GM12878 (cell line): ENCODE measurements at regions not wholly inside any gene's neighbourhood (a gene's known extent, or its start where the extent isn't known, plus 50 kb on each side); places are given as distances from the start of the nearest gene placed in this dataset.

ENCODE experiments used
- CTCF ChIP-seq, 3 experiments: IDR thresholded peaks in 2 of 3; conservative IDR thresholded peaks in 1 of 3; 2 replicates each; pipeline ENCODE4 v1.5.1; 2011; ENCODE audit warnings: low read depth in 3 of 3, low read length in 3 of 3, mild to moderate bottlenecking in 3 of 3, control low read depth in 2 of 3, moderate library complexity in 2 of 3, inconsistent platforms in 1 of 3, mixed read lengths in 1 of 3; ENCODE audit not compliant: control insufficient read depth in 2 of 3, insufficient read depth in 1 of 3; ENCODE audit errors: extremely low read depth in 1 of 3
- E2F4 ChIP-seq: IDR thresholded peaks from 2 replicates; pipeline ENCODE4 v1.6.1; 2012; ENCODE audit warnings: low read depth, low read length, improper control_type of control experiment
- IKZF1 ChIP-seq: fragments of 450-650 bp; conservative IDR thresholded peaks from 2 replicates; pipeline ENCODE4 v1.6.1; 2017; ENCODE audit warnings: antibody characterized with exemption, mild to moderate bottlenecking
- MXI1 ChIP-seq: fragments of 150-350 bp; IDR thresholded peaks from 2 replicates; pipeline ENCODE4 v1.6.1; 2011; ENCODE audit warnings: low read depth, mild to moderate bottlenecking, inconsistent platforms, low read length, improper control_type of control experiment
- NKRF ChIP-seq: fragments of 450-650 bp; conservative IDR thresholded peaks from 2 replicates; pipeline ENCODE4 v1.6.1; 2017; ENCODE audit warnings: mild to moderate bottlenecking, moderate library complexity
- POLR2AphosphoS5 ChIP-seq: IDR thresholded peaks from 2 replicates; pipeline ENCODE4 v1.6.1; 2011; ENCODE audit warnings: mild to moderate bottlenecking, low read length, inconsistent platforms
- SKIL ChIP-seq: fragments of 450-650 bp; IDR thresholded peaks from 2 replicates; pipeline ENCODE4 v1.6.1; 2017; ENCODE audit warnings: mild to moderate bottlenecking, low read depth, inconsistent platforms; ENCODE audit not compliant: poor library complexity, severe bottlenecking

- no peak for TF ChIP-seq POLR2AphosphoS5
- no peak for TF ChIP-seq MXI1
- TF ChIP-seq IKZF1: peak; percentile 57
- no peak for TF ChIP-seq SKIL
- TF ChIP-seq E2F4: no peak
- peak; percentile 40; the same call in 1 of the 2 replicates for TF ChIP-seq NKRF
- TF ChIP-seq CTCF (IDR thresholded peaks at IDR 0.05 in 2 of 3, conservative IDR thresholded peaks at IDR 0.05 in 1 of 3; ENCODE audit: control insufficient read depth in 2 of 3, extremely low read depth in 1 of 3, insufficient read depth in 1 of 3, low read depth in 3 of 3, low read length in 3 of 3): peak; percentile 94 to 99 (median 99); a peak in 5 of 6 replicates
Measured at GRCh38 chr18:47748847-47749599, 181.4 kb downstream of the SMAD2 start.
